K562 (cell line): ENCODE measurements at regions not wholly inside any gene's neighbourhood (a gene's known extent, or its start where the extent isn't known, plus 50 kb on each side); places are given as distances from the start of the nearest gene placed in this dataset.

Source experiments
- ATAC-seq: fragments of 200-7000 bp; cut with Tn5 transposase; 3 replicates; pipeline ENCODE4 v1.9.1; 2020; ENCODE audit warnings: moderate library complexity
- BruUV-seq: library from RNA; stranded (reverse); fragments of 400-500 nt; replicated peaks from 2 replicates; lab custom pipeline; 2021; lab: Mats Ljungman, UMichigan
- CTCF ChIA-PET: fragments of 300-600 bp; formaldehyde crosslinking; extraction: SDS; loops from one replicate; lab custom pipeline; 2021; ENCODE audit warnings: low intra/inter-chr PET ratio; lab: Yijun Ruan, JAX
- POLR2A ChIA-PET: fragments of 300-600, 350-650 bp; sonication (Branson Sonifier 250); formaldehyde crosslinking; extraction: SDS; loops from one replicate; lab custom pipeline; 2021; ENCODE audit warnings: antibody characterized with exemption, inconsistent platforms; lab: Yijun Ruan, JAX
- DNase-seq, 4 experiments: peaks; one replicate each; pipeline versions ENCODE4 v3.0.0 to v3.0.0-alpha.2; 2011 to 2018; ENCODE audit warnings: low spot score in 3 of 4, mixed read lengths in 3 of 4; ENCODE audit errors: extremely low read depth in 1 of 4
- FAIRE-seq: peaks from 2 replicates; lab custom pipeline; 2011; peaks lifted over from hg19 to GRCh38; lab: Jason Lieb, UNC
- H2AFZ ChIP-seq: 2 replicates; pipeline ENCODE4 v1.6.0; 2011; ENCODE audit warnings: low read depth, low read length, control low read depth, inconsistent platforms
- H3K27ac ChIP-seq: fragments of 200-600 bp; 3 replicates; pipeline ENCODE4 v1.8.0; 2011; ENCODE audit warnings: low read depth, mild to moderate bottlenecking, control low read depth, inconsistent platforms, low read length, moderate library complexity, mixed read lengths; ENCODE audit errors: extremely low read depth
- H3K27me3 ChIP-seq, 2 experiments: fragments of 300-600 bp in 1 of 2; 2 replicates in 1 of 2; 3 replicates in 1 of 2; pipeline versions ENCODE4 v1.6.0 to v1.8.0; 2011; ENCODE audit warnings: inconsistent platforms in 2 of 2, low read length in 2 of 2, mild to moderate bottlenecking in 1 of 2, mixed read lengths in 1 of 2, moderate library complexity in 1 of 2; ENCODE audit not compliant: control insufficient read depth in 2 of 2, insufficient read depth in 2 of 2
- H3K36me3 ChIP-seq: fragments of 300-600 bp; 3 replicates; pipeline ENCODE4 v1.8.0; 2011; ENCODE audit warnings: mild to moderate bottlenecking, low read length, inconsistent platforms; ENCODE audit not compliant: control insufficient read depth, insufficient read depth
- H3K4me1 ChIP-seq, 2 experiments: fragments of 200-600 bp in 1 of 2; replicated peaks in 1 of 2; 2 replicates in 1 of 2; 3 replicates in 1 of 2; pipeline versions ENCODE4 v1.5.1 to v1.8.0; 2011; ENCODE audit warnings: inconsistent platforms in 2 of 2, low read length in 2 of 2, mild to moderate bottlenecking in 1 of 2, mixed read lengths in 1 of 2, moderate library complexity in 1 of 2; ENCODE audit not compliant: control insufficient read depth in 2 of 2, insufficient read depth in 2 of 2
- H3K4me2 ChIP-seq: 2 replicates; pipeline ENCODE4 v1.6.1; 2011; ENCODE audit warnings: low read length, control low read depth, inconsistent platforms, mixed read lengths; ENCODE audit not compliant: insufficient read depth
- H3K4me3 ChIP-seq: fragments of 200-600 bp; sonication (generic), shearing (Covaris generic); 2 replicates; pipeline ENCODE4 v1.5.1; 2016; ENCODE audit warnings: control low read depth, inconsistent platforms
- H3K79me2 ChIP-seq: fragments of 200-600 bp; 3 replicates; pipeline ENCODE4 v1.8.0; 2011; ENCODE audit warnings: low read length, inconsistent platforms; ENCODE audit not compliant: control insufficient read depth, insufficient read depth
- H3K9ac ChIP-seq, 2 experiments: 2 replicates each; pipeline versions ENCODE4 v1.6.0 to v1.6.1; 2011; ENCODE audit warnings: low read depth in 2 of 2, low read length in 2 of 2, control low read depth in 1 of 2, inconsistent platforms in 1 of 2, mild to moderate bottlenecking in 1 of 2, mixed read lengths in 1 of 2; ENCODE audit not compliant: insufficient read depth in 1 of 2
- H3K9me1 ChIP-seq: one replicate; pipeline ENCODE4 v1.6.0; 2011; ENCODE audit warnings: inconsistent platforms, mild to moderate bottlenecking, low read length, moderate library complexity; ENCODE audit not compliant: control insufficient read depth, insufficient read depth
- H3K9me3 ChIP-seq: replicated peaks from 2 replicates; pipeline ENCODE4 v1.5.1; 2011; ENCODE audit warnings: low read depth, low read length, inconsistent platforms; ENCODE audit not compliant: control insufficient read depth, insufficient read depth
- H4K20me1 ChIP-seq: replicated peaks from 2 replicates; pipeline ENCODE4 v1.6.1; 2011; ENCODE audit warnings: low read length, inconsistent platforms, mixed read lengths; ENCODE audit not compliant: control insufficient read depth, insufficient read depth
- GATA2 ChIP-seq: sonication (generic); formaldehyde crosslinking; IDR thresholded peaks from 2 replicates; pipeline ENCODE4 v1.4.0; 2020; ENCODE audit warnings: mild to moderate bottlenecking, missing genetic modification reagents
- MTA3 ChIP-seq: fragments of 450-650 bp; formaldehyde crosslinking; IDR thresholded peaks from 2 replicates; pipeline ENCODE4 v1.6.1; 2017; ENCODE audit warnings: mild to moderate bottlenecking, borderline replicate concordance
- NFRKB ChIP-seq: fragments of 450-650 bp; IDR thresholded peaks from 2 replicates; pipeline ENCODE4 v1.6.1; 2016; ENCODE audit warnings: low read depth
- NR1H2 ChIP-seq: sonication (generic); formaldehyde crosslinking; IDR thresholded peaks from 2 replicates; pipeline ENCODE4 v1.4.0; 2020; ENCODE audit warnings: mild to moderate bottlenecking, missing genetic modification reagents
- NR4A1 ChIP-seq, 2 experiments: fragments of 250-450 bp in 1 of 2; fragments of 450-650 bp in 1 of 2; sonication (Bioruptor Pico) in 1 of 2; IDR thresholded peaks; 2 replicates each; pipeline versions ENCODE4 v1.4.0 to v1.6.1; 2016 to 2020; ENCODE audit warnings: mild to moderate bottlenecking in 2 of 2, missing compliant biosample characterization in 1 of 2, missing genetic modification characterization in 1 of 2, moderate library complexity in 1 of 2
- PHB ChIP-seq: fragments of 250-450 bp; sonication (Bioruptor Pico); IDR thresholded peaks from 2 replicates; pipeline ENCODE4 v1.5.0; 2021
- RBM39 ChIP-seq: fragments of 200-400 bp; formaldehyde crosslinking; optimal IDR thresholded peaks from 2 replicates; pipeline ENCODE3; 2018; ENCODE audit warnings: low read depth, low read length
- RFX1 ChIP-seq: fragments of 450-650 bp; IDR thresholded peaks from 2 replicates; pipeline ENCODE4 v1.6.1; 2016; ENCODE audit warnings: mild to moderate bottlenecking, moderate library complexity
- TBL1XR1 ChIP-seq, 2 experiments: IDR thresholded peaks; 2 replicates each; pipeline ENCODE4 v1.6.1; 2012; ENCODE audit warnings: improper control_type of control experiment in 2 of 2, low read length in 2 of 2, mild to moderate bottlenecking in 1 of 2
- ZNF133 ChIP-seq: fragments of 250-450 bp; sonication (Bioruptor Pico); IDR thresholded peaks from 2 replicates; pipeline ENCODE4 v1.4.0; 2020; ENCODE audit warnings: mild to moderate bottlenecking
- ZNF354B ChIP-seq: fragments of 250-450 bp; sonication (Bioruptor Pico); IDR thresholded peaks from 2 replicates; pipeline ENCODE4 v1.4.0; 2020
- WGBS: fragments of 100-300 bp; shearing (Covaris generic); methylation state at CpG from one replicate; pipeline ENCODE4 v1.1.6; 2016; ENCODE audit warnings: low coverage, mixed read lengths; ENCODE audit not compliant: insufficient coverage; ENCODE audit errors: missing lambda C conversion rate; 5-methylcytosine and 5-hydroxymethylcytosine counted together
- in situ Hi-C: fragments of 300-500 bp; cut with MboI; formaldehyde crosslinking; loops from 4 replicates; pipeline ENCODE4 v1.15.0; 2018; ENCODE audit warnings: inconsistent platforms, mixed read lengths
- intact Hi-C: fragments of 100-400 bp; cut with micrococcal nuclease; formaldehyde crosslinking; loops from 2 replicates; pipeline ENCODE4 v1.14.2; 2022
- TF ChIP-seq, protein P1 (sequence below), 2 experiments: fragments of 450-650 bp in 1 of 2; sonication (generic) in 1 of 2; formaldehyde crosslinking in 1 of 2; IDR thresholded peaks; 2 replicates each; pipeline versions ENCODE4 v1.7.1 to v1.9.0; 2016 to 2022; ENCODE audit warnings: inconsistent platforms in 1 of 2, mild to moderate bottlenecking in 1 of 2, missing genetic modification reagents in 1 of 2

DNA sequence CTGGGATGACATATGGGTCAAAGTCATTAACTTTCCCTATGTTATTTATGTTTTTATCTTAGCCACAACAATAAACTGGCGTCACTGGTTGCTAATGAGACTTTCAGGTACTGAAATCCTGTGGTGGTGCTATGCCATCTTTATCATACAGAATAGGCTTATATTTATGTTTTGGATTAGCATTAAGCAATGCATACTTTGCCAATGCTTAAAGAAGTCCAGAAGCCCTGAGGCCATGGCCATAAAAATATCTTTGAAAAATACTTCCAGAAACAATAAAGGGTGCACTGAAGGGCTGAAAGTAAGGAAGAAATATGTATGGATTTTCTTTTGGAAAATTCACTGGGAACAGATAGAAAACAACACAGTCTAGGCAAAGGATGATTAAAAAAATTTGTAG is 304.6 kb upstream of the SLC10A2 start (continued):
- no peak for TF ChIP-seq MTA3
- TF ChIP-seq NR4A1 (CRISPR knock-in tag; IDR thresholded peaks at IDR 0.05), result no peak
- TF ChIP-seq NR4A1 (tag; IDR thresholded peaks at IDR 0.05), result no peak
- no peak for TF ChIP-seq RBM39
- no peak for TF ChIP-seq GATA2 (CRISPR knock-in tag)

DNA sequence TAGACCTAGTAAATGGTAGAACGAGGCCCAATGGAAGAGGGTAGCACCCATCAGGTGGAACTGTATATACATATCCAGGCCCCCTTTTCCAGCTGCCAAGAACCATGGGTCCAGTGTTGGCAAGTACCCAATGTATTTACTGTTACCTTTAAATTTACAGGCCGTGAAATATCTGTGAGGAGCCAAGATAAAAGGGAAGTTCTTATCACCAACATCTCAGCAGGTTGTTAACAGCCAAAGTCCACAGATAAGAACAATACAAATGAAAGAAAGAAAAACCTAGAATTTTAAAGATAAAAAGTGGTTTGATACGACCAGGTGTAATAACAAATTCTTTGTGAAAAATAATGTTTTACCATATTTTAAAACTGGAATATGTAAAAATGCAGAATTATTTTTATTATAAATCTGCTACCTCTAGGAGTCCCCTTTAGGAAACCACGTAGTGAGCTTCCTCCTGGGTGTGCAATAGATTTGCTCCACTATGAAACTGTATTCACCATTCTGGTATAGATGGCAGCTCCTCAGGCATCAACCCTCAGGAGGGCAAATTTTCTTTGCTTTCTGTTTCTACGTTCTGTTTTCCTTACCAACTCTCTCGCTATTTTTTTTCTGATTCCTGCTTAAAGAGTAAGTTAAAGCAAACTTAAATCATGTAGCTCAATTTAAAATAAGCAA is 292.2 kb upstream of the SLC10A2 start:
- H3K4me3 ChIP-seq, result no peak overlapping the region
- 0% methylated on average over 5 of the region's 6 CpGs for WGBS
- POLR2A ChIA-PET, result no interaction called here
- FAIRE-seq (no peak), DNase-seq (no peak), ATAC-seq (no peak)
- H4K20me1 ChIP-seq, result no peaks in the 10 kb centered on the region
- no peak overlapping the region for H3K4me2 ChIP-seq
- in situ Hi-C loops, result no loop called here
- H2AFZ ChIP-seq, result no peak overlapping the region
- H3K27ac ChIP-seq, result no peak overlapping the region
- CTCF ChIA-PET, result no interaction called here
- no TSS peak for BruUV-seq
- no peaks in the 10 kb centered on the region for H3K27me3 ChIP-seq
- H3K36me3 ChIP-seq, result no peaks in the 10 kb centered on the region
- no peak overlapping the region for H3K9ac ChIP-seq
- no peaks in the 10 kb centered on the region for H3K4me1 ChIP-seq
- TF ChIP-seq NFRKB (no peak), TBL1XR1 (IDR thresholded peaks at IDR 0.05; ENCODE audit: low read length in 2 of 2) (no peak), ZNF354B (CRISPR knock-in tag) (no peak), NR1H2 (CRISPR knock-in tag) (no peak), PHB (CRISPR knock-in tag) (no peak), ZNF133 (CRISPR knock-in tag) (no peak), RFX1 (no peak)
- TF ChIP-seq, protein P1, sequence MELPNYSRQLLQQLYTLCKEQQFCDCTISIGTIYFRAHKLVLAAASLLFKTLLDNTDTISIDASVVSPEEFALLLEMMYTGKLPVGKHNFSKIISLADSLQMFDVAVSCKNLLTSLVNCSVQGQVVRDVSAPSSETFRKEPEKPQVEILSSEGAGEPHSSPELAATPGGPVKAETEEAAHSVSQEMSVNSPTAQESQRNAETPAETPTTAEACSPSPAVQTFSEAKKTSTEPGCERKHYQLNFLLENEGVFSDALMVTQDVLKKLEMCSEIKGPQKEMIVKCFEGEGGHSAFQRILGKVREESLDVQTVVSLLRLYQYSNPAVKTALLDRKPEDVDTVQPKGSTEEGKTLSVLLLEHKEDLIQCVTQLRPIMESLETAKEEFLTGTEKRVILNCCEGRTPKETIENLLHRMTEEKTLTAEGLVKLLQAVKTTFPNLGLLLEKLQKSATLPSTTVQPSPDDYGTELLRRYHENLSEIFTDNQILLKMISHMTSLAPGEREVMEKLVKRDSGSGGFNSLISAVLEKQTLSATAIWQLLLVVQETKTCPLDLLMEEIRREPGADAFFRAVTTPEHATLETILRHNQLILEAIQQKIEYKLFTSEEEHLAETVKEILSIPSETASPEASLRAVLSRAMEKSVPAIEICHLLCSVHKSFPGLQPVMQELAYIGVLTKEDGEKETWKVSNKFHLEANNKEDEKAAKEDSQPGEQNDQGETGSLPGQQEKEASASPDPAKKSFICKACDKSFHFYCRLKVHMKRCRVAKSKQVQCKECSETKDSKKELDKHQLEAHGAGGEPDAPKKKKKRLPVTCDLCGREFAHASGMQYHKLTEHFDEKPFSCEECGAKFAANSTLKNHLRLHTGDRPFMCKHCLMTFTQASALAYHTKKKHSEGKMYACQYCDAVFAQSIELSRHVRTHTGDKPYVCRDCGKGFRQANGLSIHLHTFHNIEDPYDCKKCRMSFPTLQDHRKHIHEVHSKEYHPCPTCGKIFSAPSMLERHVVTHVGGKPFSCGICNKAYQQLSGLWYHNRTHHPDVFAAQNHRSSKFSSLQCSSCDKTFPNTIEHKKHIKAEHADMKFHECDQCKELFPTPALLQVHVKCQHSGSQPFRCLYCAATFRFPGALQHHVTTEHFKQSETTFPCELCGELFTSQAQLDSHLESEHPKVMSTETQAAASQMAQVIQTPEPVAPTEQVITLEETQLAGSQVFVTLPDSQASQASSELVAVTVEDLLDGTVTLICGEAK (IDR thresholded peaks at IDR 0.05), result no peak
- TF ChIP-seq, protein P1 (CRISPR knock-in tag; IDR thresholded peaks at IDR 0.05), result no peak
- TF ChIP-seq, all 486 proteins: peak for 0
- H3K79me2 ChIP-seq, result no peaks in the 10 kb centered on the region
- no peaks in the 10 kb centered on the region for H3K9me1 ChIP-seq
- intact Hi-C loops, result no loop called here
- no peaks in the 10 kb centered on the region for H3K9me3 ChIP-seq
